SK-N-SH treated with all-trans-retinoic acid at 6 μM for 48 hours (cell line): ENCODE measurements at regions not wholly inside any gene's neighbourhood (a gene's known extent, or its start where the extent isn't known, plus 50 kb on each side); places are given as distances from the start of the nearest gene placed in this dataset.

ENCODE experiments used
- ATAC-seq: fragments of 200-7000 bp; cut with Tn5 transposase; 3 replicates; pipeline ENCODE4 v1.9.1; 2020; ENCODE audit warnings: mild to moderate bottlenecking, moderate library complexity
- ARNTL ChIP-seq: fragments of 450-650 bp; formaldehyde crosslinking; IDR thresholded peaks from 2 replicates; pipeline ENCODE4 v1.5.0; 2020; ENCODE audit warnings: low read depth, mild to moderate bottlenecking, moderate library complexity, borderline replicate concordance
- BACH2 ChIP-seq: fragments of 250-450 bp; sonication (Bioruptor Pico); IDR thresholded peaks from 2 replicates; pipeline ENCODE4 v1.9.0; 2021; ENCODE audit warnings: mild to moderate bottlenecking, borderline replicate concordance
- CREB5 ChIP-seq: fragments of 250-450 bp; sonication (Bioruptor Pico); IDR thresholded peaks from 2 replicates; pipeline ENCODE4 v1.5.1; 2020; ENCODE audit warnings: low read depth, mild to moderate bottlenecking, moderate library complexity
- CSDC2 ChIP-seq: fragments of 250-450 bp; sonication (Bioruptor Pico); IDR thresholded peaks from 2 replicates; pipeline ENCODE4 v1.5.0; 2020; ENCODE audit warnings: mild to moderate bottlenecking, moderate library complexity
- CSRNP3 ChIP-seq: fragments of 250-450 bp; sonication (Bioruptor Pico); IDR thresholded peaks from 2 replicates; pipeline ENCODE4 v1.5.1; 2021; ENCODE audit warnings: mild to moderate bottlenecking, moderate library complexity
- ESRRG ChIP-seq: fragments of 250-450 bp; sonication (Bioruptor Pico); IDR thresholded peaks from 2 replicates; pipeline ENCODE4 v1.6.1; 2021; ENCODE audit warnings: mild to moderate bottlenecking
- GLIS3 ChIP-seq: fragments of 250-450 bp; sonication (Bioruptor Pico); IDR thresholded peaks from 2 replicates; pipeline ENCODE4 v1.5.0; 2020; ENCODE audit warnings: mild to moderate bottlenecking, moderate library complexity
- OSR1 ChIP-seq: fragments of 250-450 bp; sonication (Bioruptor Pico); IDR thresholded peaks from 2 replicates; pipeline ENCODE4 v1.8.0; 2022; ENCODE audit warnings: moderate library complexity, mild to moderate bottlenecking, inconsistent platforms
- POU6F1 ChIP-seq: fragments of 250-450 bp; sonication (Bioruptor Pico); IDR thresholded peaks from 2 replicates; pipeline ENCODE4 v1.8.0; 2021; ENCODE audit warnings: low read depth, mild to moderate bottlenecking, moderate library complexity, borderline replicate concordance
- PPARA ChIP-seq: fragments of 250-450 bp; sonication (Bioruptor Pico); IDR thresholded peaks from 2 replicates; pipeline ENCODE4 v1.5.0; 2020; ENCODE audit warnings: mild to moderate bottlenecking, borderline replicate concordance
- RARB ChIP-seq: fragments of 250-450 bp; sonication (Bioruptor Pico); IDR thresholded peaks from 2 replicates; pipeline ENCODE4 v1.8.0; 2021; ENCODE audit warnings: mild to moderate bottlenecking, moderate library complexity
- SNAI2 ChIP-seq: fragments of 250-450 bp; sonication (Bioruptor Pico); IDR thresholded peaks from 2 replicates; pipeline ENCODE4 v1.5.0; 2020; ENCODE audit warnings: mild to moderate bottlenecking, moderate library complexity
- TCF4 ChIP-seq: fragments of 250-450 bp; sonication (Bioruptor Pico); IDR thresholded peaks from 2 replicates; pipeline ENCODE4 v1.8.0; 2021; ENCODE audit warnings: mild to moderate bottlenecking, moderate library complexity, borderline replicate concordance
- TOX ChIP-seq: fragments of 250-450 bp; sonication (Bioruptor Pico); IDR thresholded peaks from 2 replicates; pipeline ENCODE4 v1.8.0; 2021; ENCODE audit warnings: mild to moderate bottlenecking, moderate library complexity, borderline replicate concordance
- TSHZ2 ChIP-seq: fragments of 250-450 bp; sonication (Bioruptor Pico); IDR thresholded peaks from 2 replicates; pipeline ENCODE4 v1.5.0; 2020; ENCODE audit warnings: mild to moderate bottlenecking, moderate library complexity
- ZC3H10 ChIP-seq: fragments of 250-450 bp; sonication (Bioruptor Pico); IDR thresholded peaks from 2 replicates; pipeline ENCODE4 v1.5.1; 2021; ENCODE audit warnings: mild to moderate bottlenecking, moderate library complexity
- ZFP3 ChIP-seq: fragments of 250-450 bp; sonication (Bioruptor Pico); IDR thresholded peaks from 2 replicates; pipeline ENCODE4 v1.5.0; 2020; ENCODE audit warnings: mild to moderate bottlenecking, moderate library complexity
- ZFP30 ChIP-seq: fragments of 450-650 bp; formaldehyde crosslinking; IDR thresholded peaks from 2 replicates; pipeline ENCODE4 v1.5.0; 2022; ENCODE audit warnings: mild to moderate bottlenecking, moderate library complexity
- ZNF565 ChIP-seq: fragments of 450-650 bp; formaldehyde crosslinking; conservative IDR thresholded peaks from 2 replicates; pipeline ENCODE4 v1.5.0; 2020; ENCODE audit warnings: low read depth, mild to moderate bottlenecking, moderate library complexity
- ZNF70 ChIP-seq: fragments of 450-650 bp; formaldehyde crosslinking; IDR thresholded peaks from 2 replicates; pipeline ENCODE4 v1.5.0; 2020; ENCODE audit warnings: mild to moderate bottlenecking, moderate library complexity
- ZNF8 ChIP-seq: fragments of 450-650 bp; formaldehyde crosslinking; IDR thresholded peaks from 2 replicates; pipeline ENCODE4 v1.5.0; 2020; ENCODE audit warnings: mild to moderate bottlenecking, moderate library complexity
- TF ChIP-seq, protein P1 (sequence below): fragments of 250-450 bp; sonication (Bioruptor Pico); IDR thresholded peaks from 2 replicates; pipeline ENCODE4 v1.8.0; 2020; ENCODE audit warnings: mild to moderate bottlenecking, moderate library complexity, borderline replicate concordance

DNA sequence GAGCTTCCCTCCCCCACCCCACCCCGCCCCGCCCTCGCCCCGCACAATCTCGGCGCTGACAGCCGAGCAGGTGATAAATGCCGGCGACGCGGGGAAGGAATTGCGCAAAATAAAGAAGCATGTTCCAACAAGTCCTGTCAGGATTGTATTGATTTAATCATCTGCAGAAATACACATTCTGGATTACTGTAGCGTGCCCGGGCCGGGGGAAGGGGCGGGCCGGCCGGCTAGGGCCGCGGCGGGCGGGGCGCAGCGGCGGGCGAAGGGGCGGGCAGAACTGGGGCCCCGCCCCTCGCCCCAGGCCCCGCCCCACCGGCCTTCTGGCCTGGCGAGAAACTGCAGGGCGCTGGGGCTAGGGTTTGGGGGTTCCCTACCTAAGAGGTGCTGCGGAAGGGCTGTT lies 88.9 kb upstream of the PAX2 start:
- TF ChIP-seq PPARA (CRISPR knock-in tag) (no peak), OSR1 (CRISPR knock-in tag) (no peak), CSRNP3 (no peak), SNAI2 (no peak), ZFP3 (CRISPR knock-in tag) (no peak), CREB5 (no peak), ZFP30 (CRISPR knock-in tag) (no peak), ARNTL (CRISPR knock-in tag) (no peak), ZNF565 (CRISPR knock-in tag) (no peak), GLIS3 (no peak), ZNF8 (CRISPR knock-in tag) (no peak), TOX (no peak), ESRRG (CRISPR knock-in tag) (no peak), ZC3H10 (no peak), TCF4 (no peak)

DNA sequence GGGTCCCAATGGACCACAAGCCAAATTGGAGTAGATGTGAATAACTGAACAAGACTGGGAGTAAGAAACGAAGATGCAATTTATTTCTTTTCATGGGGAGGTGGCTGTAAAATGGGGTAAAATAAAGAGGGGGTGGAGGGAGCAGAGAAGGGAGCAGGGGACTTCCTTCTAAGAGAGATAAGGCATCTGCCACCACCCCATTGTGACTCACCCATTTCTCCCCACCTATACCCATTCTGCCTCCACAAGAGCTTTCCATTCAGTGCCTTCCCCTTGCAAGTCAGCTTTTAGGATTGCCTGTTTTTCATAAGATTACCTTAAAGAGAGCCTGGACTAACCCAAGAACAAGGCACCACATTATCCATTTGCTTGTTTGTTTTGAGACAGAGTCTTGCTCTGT lies 87.1 kb upstream of the PAX2 start:
- no peak for ATAC-seq
- TF ChIP-seq POU6F1 (CRISPR knock-in tag) = no peak
- no peak for TF ChIP-seq BACH2 (CRISPR knock-in tag)
- no peak for TF ChIP-seq ESRRG (CRISPR knock-in tag)
- TF ChIP-seq ZNF70 = no peak
- no peak for TF ChIP-seq ZFP30 (CRISPR knock-in tag)
- TF ChIP-seq ZFP3 (CRISPR knock-in tag) = no peak

More for the DNA sequence above, 88.9 kb upstream of the PAX2 start:
- ATAC-seq = peak; percentile 65

- ATAC-seq = no peak
- TF ChIP-seq ZFP3 (CRISPR knock-in tag) (no peak), ZNF565 (CRISPR knock-in tag) (no peak), TSHZ2 (no peak), BACH2 (CRISPR knock-in tag) (no peak), ZC3H10 (no peak), CSDC2 (CRISPR knock-in tag) (no peak), TCF4 (no peak), RARB (CRISPR knock-in tag) (no peak), SNAI2 (no peak), CREB5 (no peak)
- TF ChIP-seq, protein P1, sequence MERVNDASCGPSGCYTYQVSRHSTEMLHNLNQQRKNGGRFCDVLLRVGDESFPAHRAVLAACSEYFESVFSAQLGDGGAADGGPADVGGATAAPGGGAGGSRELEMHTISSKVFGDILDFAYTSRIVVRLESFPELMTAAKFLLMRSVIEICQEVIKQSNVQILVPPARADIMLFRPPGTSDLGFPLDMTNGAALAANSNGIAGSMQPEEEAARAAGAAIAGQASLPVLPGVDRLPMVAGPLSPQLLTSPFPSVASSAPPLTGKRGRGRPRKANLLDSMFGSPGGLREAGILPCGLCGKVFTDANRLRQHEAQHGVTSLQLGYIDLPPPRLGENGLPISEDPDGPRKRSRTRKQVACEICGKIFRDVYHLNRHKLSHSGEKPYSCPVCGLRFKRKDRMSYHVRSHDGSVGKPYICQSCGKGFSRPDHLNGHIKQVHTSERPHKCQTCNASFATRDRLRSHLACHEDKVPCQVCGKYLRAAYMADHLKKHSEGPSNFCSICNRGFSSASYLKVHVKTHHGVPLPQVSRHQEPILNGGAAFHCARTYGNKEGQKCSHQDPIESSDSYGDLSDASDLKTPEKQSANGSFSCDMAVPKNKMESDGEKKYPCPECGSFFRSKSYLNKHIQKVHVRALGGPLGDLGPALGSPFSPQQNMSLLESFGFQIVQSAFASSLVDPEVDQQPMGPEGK (CRISPR knock-in tag) = no peak
Observed at GRCh38 chr10:100659361-100660098, 85.9 kb upstream of the PAX2 start.
